IMR-90 (cell line): ENCODE measurements at regions not wholly inside any gene's neighbourhood (a gene's known extent, or its start where the extent isn't known, plus 50 kb on each side); places are given as distances from the start of the nearest gene placed in this dataset.

ENCODE experiments used
- ATAC-seq: fragments of 200-7000 bp; cut with Tn5 transposase; 2 replicates; pipeline ENCODE4 v1.9.1; 2020; ENCODE audit warnings: low read depth, mild to moderate bottlenecking, moderate library complexity
- BruUV-seq: library from RNA; stranded (reverse); fragments of 400-500 nt; replicated peaks from 2 replicates; lab custom pipeline; 2021; lab: Mats Ljungman, UMichigan
- CTCF ChIA-PET: fragments of 300-600 bp; formaldehyde crosslinking; extraction: SDS; loops from one replicate; lab custom pipeline; 2021; ENCODE audit warnings: antibody characterized with exemption; lab: Yijun Ruan, JAX
- POLR2A ChIA-PET: fragments of 300-600 bp; sonication (Branson Sonifier 250); formaldehyde crosslinking; loops from one replicate; lab custom pipeline; 2022; ENCODE audit warnings: antibody characterized with exemption; ENCODE audit not compliant: unreplicated experiment; lab: Charles Lee
- DNase-seq: peaks from one replicate; pipeline ENCODE4 v3.0.0; 2013
- H2AFZ ChIP-seq: replicated peaks from 2 replicates; pipeline ENCODE3; 2013; ENCODE audit warnings: low read length, mild to moderate bottlenecking; ENCODE audit not compliant: poor library complexity
- H2AK5ac ChIP-seq: 2 replicates; pipeline ENCODE4 v1.6.1; 2013; ENCODE audit warnings: low read depth, low read length, inconsistent platforms
- H2AK9ac ChIP-seq: replicated peaks from 2 replicates; pipeline ENCODE3; 2013; ENCODE audit warnings: mild to moderate bottlenecking, low read depth, low read length, moderate library complexity; ENCODE audit not compliant: poor library complexity
- H2BK120ac ChIP-seq: 2 replicates; pipeline ENCODE4 v1.6.1; 2013; ENCODE audit warnings: low read depth, low read length, inconsistent platforms
- H2BK15ac ChIP-seq: 3 replicates; pipeline ENCODE4 v1.6.1; 2013; ENCODE audit warnings: low read depth, low read length, inconsistent platforms
- H2BK20ac ChIP-seq: 2 replicates; pipeline ENCODE4 v1.6.1; 2013; ENCODE audit warnings: low read depth, mild to moderate bottlenecking, inconsistent platforms, low read length, moderate library complexity
- H2BK5ac ChIP-seq: 2 replicates; pipeline ENCODE4 v1.6.1; 2013; ENCODE audit warnings: mild to moderate bottlenecking, low read depth, low read length, inconsistent platforms; ENCODE audit not compliant: poor library complexity, severe bottlenecking
- H3K14ac ChIP-seq: replicated peaks from 2 replicates; pipeline ENCODE4 v1.6.1; 2013; ENCODE audit warnings: low read depth, low read length, inconsistent platforms
- H3K18ac ChIP-seq: 2 replicates; pipeline ENCODE4 v1.6.1; 2013; ENCODE audit warnings: low read depth, low read length, control low read depth
- H3K23ac ChIP-seq: 2 replicates; pipeline ENCODE4 v1.6.1; 2013; ENCODE audit warnings: low read depth, low read length, inconsistent platforms
- H3K27ac ChIP-seq: 2 replicates; pipeline ENCODE4 v1.5.1; 2013; ENCODE audit warnings: mild to moderate bottlenecking, control low read depth, low read length; ENCODE audit not compliant: insufficient read depth
- H3K27me3 ChIP-seq: 2 replicates; pipeline ENCODE4 v1.6.1; 2013; ENCODE audit warnings: low read length; ENCODE audit not compliant: control insufficient read depth, insufficient read depth
- H3K36me3 ChIP-seq: 2 replicates; pipeline ENCODE4 v1.6.1; 2013; ENCODE audit warnings: low read length, mixed read lengths; ENCODE audit not compliant: control insufficient read depth, insufficient read depth
- H3K4ac ChIP-seq: 2 replicates; pipeline ENCODE4 v1.6.1; 2013; ENCODE audit warnings: low read depth, low read length, inconsistent platforms
- H3K4me1 ChIP-seq: 2 replicates; pipeline ENCODE4 v1.6.1; 2013; ENCODE audit warnings: low read length, mixed read lengths; ENCODE audit not compliant: control insufficient read depth, insufficient read depth
- H3K4me2 ChIP-seq: 2 replicates; pipeline ENCODE4 v1.6.1; 2013; ENCODE audit warnings: low read depth, mild to moderate bottlenecking, control low read depth, low read length, moderate library complexity
- H3K4me3 ChIP-seq: 2 replicates; pipeline ENCODE4 v1.5.1; 2013; ENCODE audit warnings: low read depth, mild to moderate bottlenecking, control low read depth, low read length, moderate library complexity; ENCODE audit not compliant: insufficient read depth
- H3K56ac ChIP-seq: 2 replicates; pipeline ENCODE4 v1.6.1; 2013; ENCODE audit warnings: low read length, inconsistent platforms; ENCODE audit not compliant: insufficient read depth; ENCODE audit errors: extremely low read depth
- H3K79me1 ChIP-seq, 2 experiments: 2 replicates each; pipeline ENCODE4 v1.6.1; 2013; ENCODE audit warnings: low read length in 2 of 2, inconsistent platforms in 1 of 2, low read depth in 1 of 2
- H3K9ac ChIP-seq: 2 replicates; pipeline ENCODE4 v1.6.1; 2013; ENCODE audit warnings: low read depth, low read length, control low read depth
- H3K9me1 ChIP-seq: 2 replicates; pipeline ENCODE4 v1.6.1; 2013; ENCODE audit warnings: low read length, inconsistent platforms; ENCODE audit not compliant: insufficient read depth
- H3K9me3 ChIP-seq: 2 replicates; pipeline ENCODE4 v1.6.1; 2013; ENCODE audit warnings: low read length; ENCODE audit not compliant: control insufficient read depth, insufficient read depth
- H4K20me1 ChIP-seq: 2 replicates; pipeline ENCODE4 v1.6.1; 2013; ENCODE audit warnings: low read length, inconsistent platforms; ENCODE audit not compliant: insufficient read depth
- H4K5ac ChIP-seq: 2 replicates; pipeline ENCODE4 v1.6.1; 2013; ENCODE audit warnings: mild to moderate bottlenecking, low read depth, low read length, control low read depth
- H4K8ac ChIP-seq, 2 experiments: 2 replicates each; pipeline ENCODE4 v1.6.1; 2013; ENCODE audit warnings: low read depth in 2 of 2, low read length in 2 of 2, control low read depth in 1 of 2, inconsistent platforms in 1 of 2
- H4K91ac ChIP-seq: 2 replicates; pipeline ENCODE4 v1.6.1; 2013; ENCODE audit warnings: low read depth, low read length, inconsistent platforms; ENCODE audit not compliant: insufficient read depth
- BHLHE40 ChIP-seq: fragments of 150-350 bp; IDR thresholded peaks from 2 replicates; pipeline ENCODE4 v1.6.1; 2016; ENCODE audit warnings: mild to moderate bottlenecking, low read depth, low read length
- CEBPB ChIP-seq: IDR thresholded peaks from 2 replicates; pipeline ENCODE4 v1.6.1; 2012; ENCODE audit warnings: low read depth, low read length, improper control_type of control experiment
- CHD1 ChIP-seq: IDR thresholded peaks from 2 replicates; pipeline ENCODE4 v1.6.1; 2012; ENCODE audit warnings: low read depth, low read length, improper control_type of control experiment
- CTCF ChIP-seq: conservative IDR thresholded peaks from 2 replicates; pipeline ENCODE4 v1.5.1; 2012; ENCODE audit warnings: mild to moderate bottlenecking, low read depth, low read length, improper control_type of control experiment
- ELK1 ChIP-seq: fragments of 150-350 bp; IDR thresholded peaks from 2 replicates; pipeline ENCODE4 v1.6.1; 2016; ENCODE audit warnings: low read depth, mild to moderate bottlenecking, low read length, moderate library complexity, borderline replicate concordance
- FOS ChIP-seq: fragments of 150-350 bp; IDR thresholded peaks from 2 replicates; pipeline ENCODE4 v1.6.1; 2016; ENCODE audit warnings: low read depth, low read length
- MAFK ChIP-seq: IDR thresholded peaks from 2 replicates; pipeline ENCODE4 v1.6.1; 2012; ENCODE audit warnings: low read depth, low read length, improper control_type of control experiment
- MAZ ChIP-seq: IDR thresholded peaks from 2 replicates; pipeline ENCODE4 v1.6.1; 2012; ENCODE audit warnings: low read depth, mild to moderate bottlenecking, low read length, improper control_type of control experiment, moderate library complexity, borderline replicate concordance
- NFE2L2 ChIP-seq: fragments of 150-350 bp; IDR thresholded peaks from 2 replicates; pipeline ENCODE4 v1.6.1; 2016; ENCODE audit warnings: low read depth, mild to moderate bottlenecking, low read length
- POLR2A ChIP-seq: IDR thresholded peaks from 2 replicates; pipeline ENCODE4 v1.6.1; 2012; ENCODE audit warnings: mild to moderate bottlenecking, low read depth, low read length
- RAD21 ChIP-seq: IDR thresholded peaks from 2 replicates; pipeline ENCODE4 v1.6.1; 2012; ENCODE audit warnings: low read length, improper control_type of control experiment
- RCOR1 ChIP-seq: IDR thresholded peaks from 2 replicates; pipeline ENCODE4 v1.6.1; 2012; ENCODE audit warnings: mild to moderate bottlenecking, low read length, improper control_type of control experiment; ENCODE audit not compliant: insufficient replicate concordance
- RFX5 ChIP-seq: IDR thresholded peaks from 2 replicates; pipeline ENCODE4 v1.8.0; 2012; ENCODE audit warnings: low read depth, mild to moderate bottlenecking, low read length, moderate library complexity
- SMC3 ChIP-seq: fragments of 150-350 bp; IDR thresholded peaks from 2 replicates; pipeline ENCODE4 v1.6.1; 2016; ENCODE audit warnings: low read depth, mild to moderate bottlenecking, antibody characterized with exemption, low read length, moderate library complexity
- USF2 ChIP-seq: fragments of 150-350 bp; IDR thresholded peaks from 2 replicates; pipeline ENCODE4 v1.6.1; 2017; ENCODE audit warnings: mild to moderate bottlenecking, antibody characterized with exemption, low read length, low read depth
- WGBS, 2 experiments: methylation state at CpG; one replicate each; pipeline versions ENCODE4 v1.1.5 to v1.1.7; 2013; ENCODE audit warnings: missing lambda C conversion rate in 2 of 2; ENCODE audit not compliant: insufficient read length in 1 of 2; ENCODE audit errors: extremely low coverage in 2 of 2; 5-methylcytosine and 5-hydroxymethylcytosine counted together
- dilution Hi-C: fragments of 300-500 bp; cut with HindIII; formaldehyde crosslinking; loops from one replicate; pipeline ENCODE4 v1.14.3; 2018; ENCODE audit warnings: low sequenced_read_pairs; ENCODE audit not compliant: unreplicated experiment
- in situ Hi-C: fragments of 300-500 bp; cut with MboI; formaldehyde crosslinking; loops from 3 replicates; pipeline ENCODE4 v1.14.3; 2019; ENCODE audit warnings: low sequenced_read_pairs, inconsistent platforms, mixed read lengths
- intact Hi-C: fragments of 100-400 bp; cut with micrococcal nuclease; formaldehyde crosslinking; loops from 2 replicates; pipeline ENCODE4 v1.10.0; 2022

- no peaks in the 10 kb centered on the region for H3K79me1 ChIP-seq
- no peak overlapping the region for H2AK9ac ChIP-seq
- POLR2A ChIA-PET: no interaction called here
- H2BK15ac ChIP-seq: no peak overlapping the region
- H3K23ac ChIP-seq: no peak overlapping the region
- peaks cover 58% of the 10 kb centered on the region for H3K9me3 ChIP-seq
- H4K8ac ChIP-seq: no peak overlapping the region
- H3K4me1 ChIP-seq: no peaks in the 10 kb centered on the region
- ATAC-seq (no peak), DNase-seq (no peak)
- H3K4ac ChIP-seq: no peak overlapping the region
- no peak overlapping the region for H2BK5ac ChIP-seq
- H4K91ac ChIP-seq: no peak overlapping the region
- in situ Hi-C loops: no loop called here
- no peak overlapping the region for H3K18ac ChIP-seq
- no peak for TF ChIP-seq NFE2L2
- TF ChIP-seq RFX5: no peak
- no peak for TF ChIP-seq CHD1
- TF ChIP-seq MAFK: no peak
- no peak for TF ChIP-seq CTCF
- TF ChIP-seq POLR2A: no peak
- no peak for TF ChIP-seq RAD21
- no peak for TF ChIP-seq USF2
- TF ChIP-seq ELK1: no peak
- no peak for TF ChIP-seq SMC3
- TF ChIP-seq CEBPB: no peak
- no peak for TF ChIP-seq RCOR1
- no peak for TF ChIP-seq MAZ
- TF ChIP-seq BHLHE40: no peak
- no peak for TF ChIP-seq FOS
- dilution Hi-C loops: no loop called here
- intact Hi-C loops: no loop called here
- H3K36me3 ChIP-seq: no peaks in the 10 kb centered on the region
- H2AK5ac ChIP-seq: no peak overlapping the region
- no TSS peak for BruUV-seq
- no peaks in the 10 kb centered on the region for H3K9me1 ChIP-seq
- no peak overlapping the region for H3K14ac ChIP-seq
- H4K20me1 ChIP-seq: no peaks in the 10 kb centered on the region
- H3K27ac ChIP-seq: no peak overlapping the region
- H3K27me3 ChIP-seq: no peaks in the 10 kb centered on the region
- H2BK120ac ChIP-seq: no peak overlapping the region
- H2BK20ac ChIP-seq: no peak overlapping the region
- CTCF ChIA-PET: no interaction called here
- no peak overlapping the region for H3K56ac ChIP-seq
- H3K4me3 ChIP-seq: no peak overlapping the region
- no peak overlapping the region for H4K5ac ChIP-seq
- no peak overlapping the region for H3K4me2 ChIP-seq
- H3K9ac ChIP-seq: no peak overlapping the region
- no peak overlapping the region for H2AFZ ChIP-seq
- WGBS, 2 experiments: no CpG with 5 or more reads among the region's 4 CpGs
Measured at GRCh38 chr11:134539285-134539684, 127.2 kb upstream of the B3GAT1 start.
